ENCODE measurements at regions not wholly inside any gene's neighbourhood (a gene's known extent, or its start where the extent isn't known, plus 50 kb on each side); places are given as distances from the start of the nearest gene placed in this dataset.

DNA sequence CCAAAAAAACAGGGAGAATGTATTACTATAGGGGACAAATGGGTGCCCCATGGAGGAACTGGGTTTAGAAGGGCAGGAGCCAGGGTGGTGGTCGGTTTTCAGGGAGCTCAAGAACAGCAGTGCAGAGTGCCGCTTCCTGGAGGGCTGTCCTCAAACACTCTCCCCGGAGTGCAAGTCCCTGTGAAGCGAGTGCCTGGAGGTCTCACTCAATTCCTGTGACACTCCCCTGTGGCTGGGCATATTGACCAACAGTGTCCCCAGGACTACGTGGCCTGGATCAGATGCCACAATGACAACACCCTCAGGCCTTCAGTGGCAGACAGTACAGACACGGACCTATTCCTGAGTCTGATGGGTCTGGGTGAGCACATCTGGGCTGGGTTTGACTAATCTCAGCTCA, 412.1 kb upstream of the IRX2 start:
- no peak for DNase-seq (ENCODE audit: low read depth, low spot score)
- Mint-ChIP-seq H3K4me3 (no peak overlapping the region), H3K27ac (ENCODE audit: unreplicated experiment) (no peak overlapping the region), H3K36me3 (ENCODE audit: low read depth) (peaks cover 10% of the 10 kb centered on the region), H3K4me1 (no peaks in the 10 kb centered on the region), H3K27me3 (ENCODE audit: low read depth) (no peaks in the 10 kb centered on the region), H3K9me3 (peaks cover 13% of the 10 kb centered on the region)
- TF ChIP-seq, protein P1, sequence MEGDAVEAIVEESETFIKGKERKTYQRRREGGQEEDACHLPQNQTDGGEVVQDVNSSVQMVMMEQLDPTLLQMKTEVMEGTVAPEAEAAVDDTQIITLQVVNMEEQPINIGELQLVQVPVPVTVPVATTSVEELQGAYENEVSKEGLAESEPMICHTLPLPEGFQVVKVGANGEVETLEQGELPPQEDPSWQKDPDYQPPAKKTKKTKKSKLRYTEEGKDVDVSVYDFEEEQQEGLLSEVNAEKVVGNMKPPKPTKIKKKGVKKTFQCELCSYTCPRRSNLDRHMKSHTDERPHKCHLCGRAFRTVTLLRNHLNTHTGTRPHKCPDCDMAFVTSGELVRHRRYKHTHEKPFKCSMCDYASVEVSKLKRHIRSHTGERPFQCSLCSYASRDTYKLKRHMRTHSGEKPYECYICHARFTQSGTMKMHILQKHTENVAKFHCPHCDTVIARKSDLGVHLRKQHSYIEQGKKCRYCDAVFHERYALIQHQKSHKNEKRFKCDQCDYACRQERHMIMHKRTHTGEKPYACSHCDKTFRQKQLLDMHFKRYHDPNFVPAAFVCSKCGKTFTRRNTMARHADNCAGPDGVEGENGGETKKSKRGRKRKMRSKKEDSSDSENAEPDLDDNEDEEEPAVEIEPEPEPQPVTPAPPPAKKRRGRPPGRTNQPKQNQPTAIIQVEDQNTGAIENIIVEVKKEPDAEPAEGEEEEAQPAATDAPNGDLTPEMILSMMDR (conservative IDR thresholded peaks at IDR 0.05), result no peak

DNA sequence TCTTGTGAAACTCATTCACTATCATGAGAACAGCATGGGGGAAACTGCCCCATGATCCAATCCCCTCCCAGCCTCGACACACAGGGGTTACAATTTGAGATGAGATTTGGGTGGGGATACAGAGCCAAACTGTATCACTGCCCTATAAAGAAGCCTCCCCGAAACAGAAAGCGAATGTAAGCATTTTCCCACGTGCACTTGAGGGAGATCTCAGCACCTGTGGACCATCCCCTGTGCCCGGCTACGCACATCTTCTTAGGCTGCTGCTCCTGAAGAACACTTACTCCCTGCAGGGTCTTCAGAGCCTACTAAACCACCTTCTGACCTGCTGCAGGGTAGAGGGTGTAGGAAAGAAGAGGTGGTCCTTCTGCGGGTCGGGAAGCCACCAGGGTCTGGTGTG, 410.2 kb upstream of the IRX2 start:
- no peaks in the 10 kb centered on the region for H3K4me1 Mint-ChIP-seq
- no peak overlapping the region for H3K27ac Mint-ChIP-seq (ENCODE audit: unreplicated experiment)
- peaks cover 3% of the 10 kb centered on the region for H3K9me3 Mint-ChIP-seq
- TF ChIP-seq, protein P1 (conservative IDR thresholded peaks at IDR 0.05), result no peak
- H3K27me3 Mint-ChIP-seq (ENCODE audit: low read depth), result no peaks in the 10 kb centered on the region
- peaks cover 4% of the 10 kb centered on the region for H3K36me3 Mint-ChIP-seq (ENCODE audit: low read depth)
- no peak for DNase-seq (ENCODE audit: low read depth, low spot score)
- H3K4me3 Mint-ChIP-seq, result no peak overlapping the region

DNA sequence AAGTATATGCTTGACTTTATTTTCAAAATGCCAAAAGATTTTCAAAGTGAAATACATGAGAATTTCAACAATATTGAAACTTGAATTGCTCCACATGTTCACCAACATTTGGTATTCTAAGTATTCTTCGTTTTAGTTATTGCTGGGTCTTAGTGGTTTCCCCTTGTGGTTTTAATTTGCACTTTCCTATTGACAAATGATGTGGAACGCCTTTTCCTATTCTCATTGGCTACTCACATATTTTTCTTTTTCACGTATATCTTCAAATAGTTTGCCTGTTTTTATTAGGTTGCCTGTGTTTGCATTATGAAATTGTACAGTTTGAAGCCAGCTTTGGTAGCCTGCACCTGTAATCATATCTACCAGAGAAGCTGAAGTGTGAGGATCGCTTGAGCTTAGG, 405.7 kb upstream of the IRX2 start:
- H3K27ac Mint-ChIP-seq (ENCODE audit: unreplicated experiment), result no peak overlapping the region
- DNase-seq (ENCODE audit: low read depth, low spot score), result no peak
- H3K4me1 Mint-ChIP-seq, result peaks cover 8% of the 10 kb centered on the region
- H3K9me3 Mint-ChIP-seq, result no peaks in the 10 kb centered on the region
- TF ChIP-seq, protein P1 (conservative IDR thresholded peaks at IDR 0.05), result no peak
- H3K4me3 Mint-ChIP-seq, result no peak overlapping the region
- no peaks in the 10 kb centered on the region for H3K36me3 Mint-ChIP-seq (ENCODE audit: low read depth)
- H3K27me3 Mint-ChIP-seq (ENCODE audit: low read depth), result no peaks in the 10 kb centered on the region

DNA sequence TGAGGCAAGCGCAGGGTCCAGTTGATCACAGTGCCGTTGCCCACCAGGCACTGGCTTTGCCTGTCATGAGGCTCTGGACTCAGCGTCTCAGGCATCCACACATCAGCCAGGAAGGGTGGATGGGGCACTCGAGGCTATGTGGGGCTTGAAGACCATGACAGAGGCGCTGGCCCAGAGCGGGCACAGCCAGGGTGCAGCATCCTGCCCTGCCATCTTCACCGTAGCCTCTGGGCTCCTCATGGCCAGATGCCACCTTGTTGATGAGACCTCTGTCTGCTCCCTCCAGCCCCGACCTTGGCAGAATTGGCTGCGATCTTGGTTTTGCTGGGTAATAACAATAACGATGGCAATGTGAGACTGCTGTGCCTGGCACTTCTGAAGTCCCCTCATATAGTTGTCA, 404.2 kb upstream of the IRX2 start:
- Mint-ChIP-seq H3K27me3 (ENCODE audit: low read depth) (no peaks in the 10 kb centered on the region), H3K27ac (ENCODE audit: unreplicated experiment) (no peak overlapping the region), H3K4me1 (peaks cover 8% of the 10 kb centered on the region), H3K36me3 (ENCODE audit: low read depth) (no peaks in the 10 kb centered on the region), H3K4me3 (no peak overlapping the region), H3K9me3 (peaks cover 3% of the 10 kb centered on the region)
- TF ChIP-seq, protein P1 (conservative IDR thresholded peaks at IDR 0.05), result no peak
- no peak for DNase-seq (ENCODE audit: low read depth, low spot score)

DNA sequence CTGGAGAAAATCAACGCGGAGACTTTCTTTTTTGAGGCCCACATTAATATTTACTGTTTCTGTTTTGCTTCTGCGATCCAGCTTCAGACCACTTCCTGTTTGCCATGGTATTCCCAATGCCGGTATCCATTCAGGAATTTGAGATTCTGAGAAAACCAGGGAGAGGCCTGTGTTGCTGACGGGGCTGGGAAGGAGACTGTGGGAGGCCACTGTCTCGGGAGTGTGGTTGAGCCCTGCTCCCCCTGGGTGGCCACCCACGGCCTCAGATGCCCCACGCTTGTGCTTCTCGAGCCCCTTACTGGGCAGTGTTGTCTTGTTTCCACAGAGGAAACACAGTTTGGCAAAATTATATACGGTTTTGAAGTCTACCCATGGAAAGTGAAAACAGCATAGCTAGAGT, 403.6 kb upstream of the IRX2 start:
- Mint-ChIP-seq H3K4me1 (peaks cover 8% of the 10 kb centered on the region), H3K27ac (ENCODE audit: unreplicated experiment) (no peak overlapping the region), H3K9me3 (peaks cover 3% of the 10 kb centered on the region), H3K4me3 (no peak overlapping the region), H3K27me3 (ENCODE audit: low read depth) (no peaks in the 10 kb centered on the region), H3K36me3 (ENCODE audit: low read depth) (no peaks in the 10 kb centered on the region)
- TF ChIP-seq, protein P1 (conservative IDR thresholded peaks at IDR 0.05), result no peak
- no peak for DNase-seq (ENCODE audit: low read depth, low spot score)

DNA sequence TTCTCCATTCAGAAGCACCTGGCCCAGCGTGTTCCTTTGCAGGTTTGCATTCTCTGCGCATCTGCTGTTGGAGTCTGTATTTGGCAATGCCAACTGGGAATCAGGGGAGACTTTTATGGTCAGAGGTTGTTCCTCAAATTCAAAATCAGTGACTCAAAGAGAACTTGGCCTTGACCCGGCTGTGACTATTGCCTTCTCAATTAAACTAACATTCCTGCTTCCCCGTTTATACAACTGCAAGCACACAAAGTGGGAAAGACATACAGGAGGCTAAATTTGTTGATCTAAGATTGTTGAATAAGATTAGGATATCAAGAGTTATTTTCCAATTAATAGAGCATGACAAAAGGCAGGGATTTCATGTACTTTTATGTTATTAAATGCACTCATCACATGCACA, 402.4 kb upstream of the IRX2 start:
- peaks cover 8% of the 10 kb centered on the region for H3K4me1 Mint-ChIP-seq
- H3K9me3 Mint-ChIP-seq, result peaks cover 3% of the 10 kb centered on the region
- TF ChIP-seq, protein P1 (conservative IDR thresholded peaks at IDR 0.05), result no peak
- no peak overlapping the region for H3K4me3 Mint-ChIP-seq
- H3K27me3 Mint-ChIP-seq (ENCODE audit: low read depth), result no peaks in the 10 kb centered on the region
- DNase-seq (ENCODE audit: low read depth, low spot score), result no peak
- H3K27ac Mint-ChIP-seq (ENCODE audit: unreplicated experiment), result no peak overlapping the region
- H3K36me3 Mint-ChIP-seq (ENCODE audit: low read depth), result no peaks in the 10 kb centered on the region
